Natural killer cell (primary cell): ENCODE measurements at regions not wholly inside any gene's neighbourhood (a gene's known extent, or its start where the extent isn't known, plus 50 kb on each side); places are given as distances from the start of the nearest gene placed in this dataset.

Experiments
- ATAC-seq, 3 donors: fragments of 150-1000 bp in 2 of 3; fragments of 200-7000 bp in 1 of 3; cut with Tn5 transposase; 1 replicate in 1 of 3; 2 replicates in 2 of 3; pipeline ENCODE4 v1.10.0; 2021; ENCODE audit warnings: mild to moderate bottlenecking in 2 of 3, moderate library complexity in 2 of 3
- DNase-seq, 2 donors: peaks; one replicate each; pipeline versions ENCODE4 v3.0.0 to v3.0.0-alpha.2; 2013 to 2021; ENCODE audit warnings: mixed read lengths in 1 of 2
- H3K27ac ChIP-seq: one replicate; pipeline ENCODE4 v1.5.1; 2013; ENCODE audit warnings: mild to moderate bottlenecking, low read length
- H3K27me3 ChIP-seq: one replicate; pipeline ENCODE4 v1.6.1; 2013; ENCODE audit warnings: low read length; ENCODE audit not compliant: control insufficient read depth, insufficient read depth
- H3K36me3 ChIP-seq: one replicate; pipeline ENCODE4 v1.6.1; 2013; ENCODE audit warnings: low read length; ENCODE audit not compliant: control insufficient read depth, insufficient read depth
- H3K4me1 ChIP-seq: one replicate; pipeline ENCODE4 v1.6.1; 2013; ENCODE audit warnings: low read length; ENCODE audit not compliant: control insufficient read depth, insufficient read depth
- H3K4me3 ChIP-seq: one replicate; pipeline ENCODE4 v1.5.1; 2013; ENCODE audit warnings: low read length
- H3K9me3 ChIP-seq: one replicate; pipeline ENCODE4 v1.6.1; 2013; ENCODE audit warnings: low read length; ENCODE audit not compliant: control insufficient read depth, insufficient read depth
- H3K27ac Mint-ChIP-seq, 2 donors: one replicate each; pipeline ENCODE4 v1.8.0; 2022; ENCODE audit warnings: mild to moderate bottlenecking in 2 of 2, mixed read lengths in 2 of 2, moderate library complexity in 1 of 2
- H3K27me3 Mint-ChIP-seq, 2 donors: one replicate each; pipeline ENCODE4 v1.8.0; 2022; ENCODE audit warnings: low read depth in 2 of 2, mixed read lengths in 2 of 2
- H3K36me3 Mint-ChIP-seq: one replicate; pipeline ENCODE4 v1.8.0; 2022; ENCODE audit warnings: mixed read lengths
- H3K4me1 Mint-ChIP-seq, 2 donors: one replicate each; pipeline ENCODE4 v1.8.0; 2022; ENCODE audit warnings: mixed read lengths in 2 of 2
- H3K4me3 Mint-ChIP-seq: one replicate; pipeline ENCODE4 v1.8.0; 2022; ENCODE audit warnings: mild to moderate bottlenecking, moderate library complexity, mixed read lengths
- H3K9me3 Mint-ChIP-seq, 2 donors: one replicate each; pipeline ENCODE4 v1.8.0; 2022; ENCODE audit warnings: mixed read lengths in 2 of 2
- WGBS: methylation state at CpG from one replicate; pipeline ENCODE4 v1.1.7; 2013; ENCODE audit warnings: missing lambda C conversion rate; ENCODE audit not compliant: insufficient coverage; 5-methylcytosine and 5-hydroxymethylcytosine counted together
- intact Hi-C: fragments of 100-400 bp; cut with micrococcal nuclease; formaldehyde crosslinking; loops from one replicate; pipeline ENCODE4 v1.14.2; 2022
- TF ChIP-seq, protein P1 (sequence below): fragments of 200-600 bp; IDR thresholded peaks from one replicate; pipeline ENCODE4 v1.8.0; 2022; ENCODE audit warnings: antibody characterized with exemption

DNA sequence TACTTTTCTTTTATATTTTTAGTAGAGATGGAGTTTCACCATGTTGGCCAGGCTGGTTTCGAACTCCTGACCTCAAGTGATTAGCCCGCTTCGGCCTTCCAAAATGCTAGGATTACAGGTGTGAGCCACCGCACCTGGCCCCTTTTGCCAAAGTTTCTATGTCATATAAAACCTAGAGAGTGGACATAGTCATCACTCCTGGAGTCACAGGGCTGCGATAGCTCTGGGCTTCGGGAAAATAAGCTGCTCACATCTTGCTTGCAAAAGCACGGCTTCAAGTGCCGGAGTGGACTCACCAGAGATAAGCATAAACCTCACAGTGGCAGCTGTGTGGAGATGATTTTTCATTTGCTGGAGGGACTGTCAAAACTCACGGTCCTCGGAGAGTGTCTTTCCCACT lies 171.2 kb downstream of the TEX29 start:
- H3K27ac ChIP-seq = no peak overlapping the region
- H3K27me3 ChIP-seq = no peaks in the 10 kb centered on the region
- H3K9me3 ChIP-seq = peaks cover 5% of the 10 kb centered on the region
- TF ChIP-seq, protein P1, sequence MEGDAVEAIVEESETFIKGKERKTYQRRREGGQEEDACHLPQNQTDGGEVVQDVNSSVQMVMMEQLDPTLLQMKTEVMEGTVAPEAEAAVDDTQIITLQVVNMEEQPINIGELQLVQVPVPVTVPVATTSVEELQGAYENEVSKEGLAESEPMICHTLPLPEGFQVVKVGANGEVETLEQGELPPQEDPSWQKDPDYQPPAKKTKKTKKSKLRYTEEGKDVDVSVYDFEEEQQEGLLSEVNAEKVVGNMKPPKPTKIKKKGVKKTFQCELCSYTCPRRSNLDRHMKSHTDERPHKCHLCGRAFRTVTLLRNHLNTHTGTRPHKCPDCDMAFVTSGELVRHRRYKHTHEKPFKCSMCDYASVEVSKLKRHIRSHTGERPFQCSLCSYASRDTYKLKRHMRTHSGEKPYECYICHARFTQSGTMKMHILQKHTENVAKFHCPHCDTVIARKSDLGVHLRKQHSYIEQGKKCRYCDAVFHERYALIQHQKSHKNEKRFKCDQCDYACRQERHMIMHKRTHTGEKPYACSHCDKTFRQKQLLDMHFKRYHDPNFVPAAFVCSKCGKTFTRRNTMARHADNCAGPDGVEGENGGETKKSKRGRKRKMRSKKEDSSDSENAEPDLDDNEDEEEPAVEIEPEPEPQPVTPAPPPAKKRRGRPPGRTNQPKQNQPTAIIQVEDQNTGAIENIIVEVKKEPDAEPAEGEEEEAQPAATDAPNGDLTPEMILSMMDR = no peak
- Mint-ChIP-seq H3K36me3 (no peaks in the 10 kb centered on the region), H3K27me3 (peaks cover 0 to 2% of the 10 kb centered on the region in 2 donors), H3K9me3 (peaks cover 0 to 3% of the 10 kb centered on the region in 2 donors), H3K4me3 (no peak overlapping the region), H3K27ac (no peak overlapping the region), H3K4me1 (no peaks in the 10 kb centered on the region)
- no peak overlapping the region for H3K4me3 ChIP-seq
- ATAC-seq = no peak
- no peak for DNase-seq
- WGBS = 81% methylated on average over 10 of the region's 10 CpGs
- intact Hi-C loops = no loop called here
- H3K36me3 ChIP-seq = no peaks in the 10 kb centered on the region
- no peaks in the 10 kb centered on the region for H3K4me1 ChIP-seq

DNA sequence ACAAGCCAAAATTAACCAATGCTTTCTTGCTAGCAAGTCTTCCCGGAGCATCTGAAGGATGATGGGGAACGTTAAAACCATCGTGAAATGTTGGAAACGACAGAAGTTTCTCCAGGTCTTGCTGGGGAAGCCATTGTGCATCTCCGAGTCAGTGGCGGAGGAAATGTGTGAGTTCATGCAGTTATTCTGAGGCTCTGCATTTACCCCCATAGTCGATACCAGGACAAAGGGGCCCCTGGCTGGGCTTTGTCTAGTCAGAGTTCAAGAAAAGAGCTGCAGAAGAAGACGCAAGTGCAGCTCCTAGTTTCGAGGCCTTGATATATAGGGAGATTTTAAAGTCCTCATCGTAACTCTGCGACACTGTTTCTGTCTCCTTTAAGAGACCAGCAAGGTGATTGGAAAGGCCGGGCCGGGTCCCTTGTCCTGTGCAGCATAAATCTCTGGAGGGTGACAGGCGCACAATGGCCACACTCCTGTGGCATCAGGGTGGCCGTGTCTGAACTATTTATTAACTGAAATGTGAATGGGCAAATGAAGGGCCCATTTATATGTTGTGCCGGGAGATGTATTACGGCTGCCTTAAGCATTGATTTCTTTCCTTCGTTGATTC lies 172.0 kb downstream of the TEX29 start:
- Mint-ChIP-seq H3K4me1 (no peaks in the 10 kb centered on the region), H3K4me3 (no peak overlapping the region), H3K9me3 (peaks cover 0 to under 1% of the 10 kb centered on the region in 2 donors), H3K27ac (no peak overlapping the region), H3K27me3 (peaks cover 0 to 2% of the 10 kb centered on the region in 2 donors), H3K36me3 (no peaks in the 10 kb centered on the region)
- H3K4me3 ChIP-seq = no peak overlapping the region
- no peaks in the 10 kb centered on the region for H3K9me3 ChIP-seq
- intact Hi-C loops = no loop called here
- ATAC-seq = no peak
- no peaks in the 10 kb centered on the region for H3K4me1 ChIP-seq
- TF ChIP-seq, protein P1 = no peak
- no peaks in the 10 kb centered on the region for H3K36me3 ChIP-seq
- no peak for DNase-seq
- 69% methylated on average over 18 of the region's 18 CpGs for WGBS
- H3K27ac ChIP-seq = no peak overlapping the region
- H3K27me3 ChIP-seq = no peaks in the 10 kb centered on the region

DNA sequence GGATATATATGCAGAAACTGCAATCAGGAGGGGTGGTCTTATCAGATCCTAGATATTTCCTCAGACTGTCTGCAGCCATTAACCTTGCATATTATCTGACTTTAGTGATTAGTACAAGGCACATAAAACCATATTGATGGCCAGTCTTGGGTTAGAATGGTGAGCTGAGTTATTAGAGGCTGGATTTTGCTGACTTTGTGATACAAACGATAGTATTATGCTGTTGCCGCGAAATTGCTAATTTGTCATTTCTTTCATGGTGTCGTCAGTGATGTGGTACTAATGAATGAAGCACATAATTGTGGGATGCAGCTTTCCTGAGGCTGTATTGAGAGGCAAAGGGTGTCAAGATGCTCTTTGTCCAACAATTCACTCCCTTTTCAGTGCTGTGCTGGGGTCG lies 172.5 kb downstream of the TEX29 start:
- no peak overlapping the region for H3K4me3 Mint-ChIP-seq
- no peaks in the 10 kb centered on the region for H3K9me3 Mint-ChIP-seq
- WGBS = 93% methylated on average over 5 of the region's 5 CpGs
- peaks cover 0 to 2% of the 10 kb centered on the region in 2 donors for H3K27me3 Mint-ChIP-seq
- H3K27ac Mint-ChIP-seq = no peak overlapping the region
- TF ChIP-seq, protein P1 = no peak
- ATAC-seq (no peak), DNase-seq (no peak)
- no peaks in the 10 kb centered on the region for H3K9me3 ChIP-seq
- H3K4me1 Mint-ChIP-seq = no peaks in the 10 kb centered on the region
- H3K27ac ChIP-seq = no peak overlapping the region
- H3K27me3 ChIP-seq = no peaks in the 10 kb centered on the region
- no peak overlapping the region for H3K4me3 ChIP-seq
- intact Hi-C loops = no loop called here
- no peaks in the 10 kb centered on the region for H3K4me1 ChIP-seq
- H3K36me3 ChIP-seq = no peaks in the 10 kb centered on the region
- no peaks in the 10 kb centered on the region for H3K36me3 Mint-ChIP-seq

DNA sequence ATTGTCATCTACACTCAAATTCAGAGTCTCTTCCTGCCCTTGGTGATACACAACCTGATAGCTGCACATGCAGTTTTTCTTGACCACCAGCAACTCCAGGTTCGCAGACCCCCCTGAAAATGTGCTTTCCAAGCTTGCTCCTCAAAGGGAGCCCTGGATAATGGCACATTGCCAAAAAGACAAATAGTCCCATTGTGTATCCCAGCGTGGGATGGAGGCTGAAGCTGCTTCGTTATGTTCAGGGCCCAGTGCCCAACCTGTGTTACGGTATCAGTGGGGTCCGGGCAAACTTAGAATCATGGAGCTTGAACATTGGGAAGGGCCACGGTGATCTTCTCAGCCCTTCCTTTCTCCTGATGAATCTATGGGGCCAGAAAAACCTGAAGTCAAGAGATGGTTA lies 173.0 kb downstream of the TEX29 start:
- no peak overlapping the region for H3K27ac Mint-ChIP-seq
- intact Hi-C loops = no loop called here
- H3K4me3 Mint-ChIP-seq = no peak overlapping the region
- DNase-seq (no peak), ATAC-seq (no peak)
- peaks cover 0 to 2% of the 10 kb centered on the region in 2 donors for H3K27me3 Mint-ChIP-seq
- Histone ChIP-seq H3K27me3 (no peaks in the 10 kb centered on the region), H3K27ac (no peak overlapping the region), H3K4me1 (no peaks in the 10 kb centered on the region), H3K4me3 (no peak overlapping the region), H3K9me3 (no peaks in the 10 kb centered on the region), H3K36me3 (no peaks in the 10 kb centered on the region)
- no peaks in the 10 kb centered on the region for H3K4me1 Mint-ChIP-seq
- TF ChIP-seq, protein P1 = no peak
- WGBS = 89% methylated on average over 6 of the region's 6 CpGs
- no peaks in the 10 kb centered on the region for H3K36me3 Mint-ChIP-seq
- H3K9me3 Mint-ChIP-seq = no peaks in the 10 kb centered on the region
